ENCODE measurements at regions not wholly inside any gene's neighbourhood (a gene's known extent, or its start where the extent isn't known, plus 50 kb on each side); places are given as distances from the start of the nearest gene placed in this dataset.

DNA sequence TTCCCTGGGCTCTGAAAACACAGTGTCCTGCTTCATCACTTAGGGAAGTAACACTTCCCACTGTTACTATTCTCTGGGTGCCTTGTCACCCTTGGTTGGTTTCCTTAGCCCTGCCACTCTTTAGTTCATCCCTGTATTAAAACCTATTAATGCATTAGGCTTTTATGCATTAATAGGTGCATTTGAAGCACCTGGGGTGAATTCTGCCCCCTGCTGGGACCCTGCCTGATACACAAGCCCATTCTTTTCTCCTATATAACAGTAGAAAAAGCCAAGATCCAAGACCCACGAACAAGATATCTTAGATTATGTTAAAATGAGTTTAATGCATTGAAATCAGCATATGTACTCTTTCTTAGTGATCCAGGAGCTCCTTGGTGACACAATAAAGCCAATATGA lies 235.7 kb downstream of the PMP22 start:
- no peak for TF ChIP-seq POLR2A (IDR thresholded peaks at IDR 0.05)
- TF ChIP-seq, protein P1, sequence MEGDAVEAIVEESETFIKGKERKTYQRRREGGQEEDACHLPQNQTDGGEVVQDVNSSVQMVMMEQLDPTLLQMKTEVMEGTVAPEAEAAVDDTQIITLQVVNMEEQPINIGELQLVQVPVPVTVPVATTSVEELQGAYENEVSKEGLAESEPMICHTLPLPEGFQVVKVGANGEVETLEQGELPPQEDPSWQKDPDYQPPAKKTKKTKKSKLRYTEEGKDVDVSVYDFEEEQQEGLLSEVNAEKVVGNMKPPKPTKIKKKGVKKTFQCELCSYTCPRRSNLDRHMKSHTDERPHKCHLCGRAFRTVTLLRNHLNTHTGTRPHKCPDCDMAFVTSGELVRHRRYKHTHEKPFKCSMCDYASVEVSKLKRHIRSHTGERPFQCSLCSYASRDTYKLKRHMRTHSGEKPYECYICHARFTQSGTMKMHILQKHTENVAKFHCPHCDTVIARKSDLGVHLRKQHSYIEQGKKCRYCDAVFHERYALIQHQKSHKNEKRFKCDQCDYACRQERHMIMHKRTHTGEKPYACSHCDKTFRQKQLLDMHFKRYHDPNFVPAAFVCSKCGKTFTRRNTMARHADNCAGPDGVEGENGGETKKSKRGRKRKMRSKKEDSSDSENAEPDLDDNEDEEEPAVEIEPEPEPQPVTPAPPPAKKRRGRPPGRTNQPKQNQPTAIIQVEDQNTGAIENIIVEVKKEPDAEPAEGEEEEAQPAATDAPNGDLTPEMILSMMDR (IDR thresholded peaks at IDR 0.05), result no peak
